ENCODE measurements at regions not wholly inside any gene's neighbourhood (a gene's known extent, or its start where the extent isn't known, plus 50 kb on each side); places are given as distances from the start of the nearest gene placed in this dataset.

GRCh38 chr2:234674781-234675201, 177.9 kb upstream of the ARL4C start:
- DNase-seq (ENCODE audit: low spot score) = no peak

- DNase-seq (ENCODE audit: low spot score) = no peak
Observed at GRCh38 chr2:234673961-234674759, 177.3 kb upstream of the ARL4C start.

GRCh38 chr2:234673501-234673900, 176.6 kb upstream of the ARL4C start:
- DNase-seq (ENCODE audit: low spot score) = no peak

- peak; percentile 31 for DNase-seq (ENCODE audit: low spot score)
Observed at GRCh38 chr2:234672498-234673150, 175.7 kb upstream of the ARL4C start.

- DNase-seq (ENCODE audit: low spot score) = peak; percentile 40
Observed at GRCh38 chr2:234671716-234672115, 174.8 kb upstream of the ARL4C start.

GRCh38 chr2:234671231-234671630, 174.3 kb upstream of the ARL4C start:
- DNase-seq (ENCODE audit: low spot score) = no peak

- peak; percentile 12 for DNase-seq (ENCODE audit: low spot score)
Observed at GRCh38 chr2:234670806-234671205, 173.9 kb upstream of the ARL4C start.

- DNase-seq (ENCODE audit: low spot score) = no peak
Observed at GRCh38 chr2:234670052-234670451, 173.2 kb upstream of the ARL4C start.

- peak; percentile 55 for DNase-seq (ENCODE audit: low spot score)
Observed at GRCh38 chr2:234669621-234670020, 172.7 kb upstream of the ARL4C start.

GRCh38 chr2:234669001-234669400, 172.1 kb upstream of the ARL4C start:
- no peak for DNase-seq (ENCODE audit: low spot score)

- no peak for DNase-seq (ENCODE audit: low spot score)
Observed at GRCh38 chr2:234666911-234667310, 170.0 kb upstream of the ARL4C start.

GRCh38 chr2:234665304-234665703, 168.4 kb upstream of the ARL4C start:
- no peak for DNase-seq (ENCODE audit: low spot score)

GRCh38 chr2:234661849-234662248, 165.0 kb upstream of the ARL4C start:
- no peak for DNase-seq (ENCODE audit: low spot score)

- no peak for DNase-seq (ENCODE audit: low spot score)
Observed at GRCh38 chr2:234661175-234661574, 164.3 kb upstream of the ARL4C start.

- no peak for DNase-seq (ENCODE audit: low spot score)
Observed at GRCh38 chr2:234655706-234656105, 158.8 kb upstream of the ARL4C start.

- DNase-seq (ENCODE audit: low spot score) = no peak
Observed at GRCh38 chr2:234650911-234651310, 154.0 kb upstream of the ARL4C start.

- DNase-seq (ENCODE audit: low spot score) = no peak
Observed at GRCh38 chr2:234649951-234650350, 153.1 kb upstream of the ARL4C start.

- no peak for DNase-seq (ENCODE audit: low spot score)
Observed at GRCh38 chr2:234643407-234643806, 146.5 kb upstream of the ARL4C start.

- DNase-seq (ENCODE audit: low spot score) = no peak
Observed at GRCh38 chr2:234641086-234641485, 144.2 kb upstream of the ARL4C start.

GRCh38 chr2:234640657-234641056, 143.8 kb upstream of the ARL4C start:
- no peak for DNase-seq (ENCODE audit: low spot score)

- no peak for DNase-seq (ENCODE audit: low spot score)
Observed at GRCh38 chr2:234638966-234639365, 142.1 kb upstream of the ARL4C start.

GRCh38 chr2:234635284-234635683, 138.4 kb upstream of the ARL4C start:
- DNase-seq (ENCODE audit: low spot score) = no peak

- no peak for DNase-seq (ENCODE audit: low spot score)
Observed at GRCh38 chr2:234633581-234634230, 136.8 kb upstream of the ARL4C start.

Measured in left forelimb (tissue), 1 donor.